ENCODE measurements at regions not wholly inside any gene's neighbourhood (a gene's known extent, or its start where the extent isn't known, plus 50 kb on each side); places are given as distances from the start of the nearest gene placed in this dataset.

DNA sequence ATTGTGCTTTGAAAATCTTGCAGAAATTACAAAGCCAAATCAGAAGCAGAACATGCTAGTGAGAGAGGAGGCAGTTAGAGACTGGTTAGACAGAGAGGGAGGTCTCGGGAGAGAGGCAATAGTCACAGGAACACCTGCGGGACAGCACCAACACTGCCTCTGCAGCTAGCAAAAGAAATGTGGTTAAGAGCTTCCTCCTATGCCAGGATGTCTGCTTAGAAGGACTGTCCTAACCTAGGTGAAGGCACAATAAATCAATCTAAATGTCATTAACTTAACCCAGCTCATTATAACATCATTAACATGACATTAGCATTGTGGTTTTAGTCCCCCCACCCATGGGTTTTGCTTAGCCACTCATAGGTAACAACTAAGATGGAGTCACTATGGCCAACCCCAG lies 726.7 kb downstream of the PCDH18 start:
- TF ChIP-seq CTCF (IDR thresholded peaks at IDR 0.05), result no peak
- no peak for TF ChIP-seq EP300 (IDR thresholded peaks at IDR 0.05)
